Smooth muscle cell (in vitro differentiated cells): ENCODE measurements at regions not wholly inside any gene's neighbourhood (a gene's known extent, or its start where the extent isn't known, plus 50 kb on each side); places are given as distances from the start of the nearest gene placed in this dataset.

Experiments used
- DNase-seq: peaks from one replicate; lab custom pipeline; 2025; ENCODE audit not compliant: unreplicated experiment; lab: John Stamatoyannopoulos, UW
- H2AFZ ChIP-seq: fragments of 200-600 bp; sonication (generic); 2 replicates; pipeline ENCODE4 v1.6.0; 2016; ENCODE audit warnings: antibody characterized with exemption, low read depth, mild to moderate bottlenecking
- H3F3A ChIP-seq: fragments of 200-600 bp; sonication (generic); 2 replicates; pipeline ENCODE4 v1.6.0; 2017; ENCODE audit warnings: antibody characterized with exemption, low read depth
- H3K27ac ChIP-seq: fragments of 200-600 bp; sonication (generic); 2 replicates; pipeline ENCODE4 v1.5.1; 2016; ENCODE audit warnings: low read depth, mild to moderate bottlenecking
- H3K27me3 ChIP-seq: fragments of 200-600 bp; sonication (generic); 2 replicates; pipeline ENCODE4 v1.6.1; 2016; ENCODE audit warnings: low read depth, mild to moderate bottlenecking
- H3K36me3 ChIP-seq: fragments of 200-600 bp; sonication (generic); 2 replicates; pipeline ENCODE4 v1.5.1; 2016; ENCODE audit warnings: low read depth
- H3K4me1 ChIP-seq: fragments of 200-600 bp; sonication (generic); 2 replicates; pipeline ENCODE4 v1.5.1; 2016; ENCODE audit warnings: low read depth
- H3K4me2 ChIP-seq: fragments of 200-600 bp; sonication (generic); 2 replicates; pipeline ENCODE4 v1.6.0; 2016; ENCODE audit warnings: mild to moderate bottlenecking
- H3K4me3 ChIP-seq: fragments of 200-600 bp; sonication (generic); 2 replicates; pipeline ENCODE4 v1.5.1; 2016; ENCODE audit warnings: mild to moderate bottlenecking
- H3K79me2 ChIP-seq: fragments of 200-600 bp; sonication (generic); 2 replicates; pipeline ENCODE4 v1.6.0; 2016; ENCODE audit warnings: low read depth, mild to moderate bottlenecking
- H3K9ac ChIP-seq: fragments of 200-600 bp; sonication (generic); 2 replicates; pipeline ENCODE4 v1.6.0; 2016; ENCODE audit warnings: low read depth
- H3K9me3 ChIP-seq: fragments of 200-600 bp; sonication (generic); replicated peaks from 2 replicates; pipeline ENCODE4 v1.5.1; 2016; ENCODE audit warnings: low read depth
- H4K20me1 ChIP-seq: fragments of 200-600 bp; sonication (generic); 2 replicates; pipeline ENCODE4 v1.6.0; 2016; ENCODE audit warnings: low read depth
- CTCF ChIP-seq: fragments of 200-600 bp; sonication (generic); IDR thresholded peaks from 2 replicates; pipeline ENCODE4 v1.5.1; 2017; ENCODE audit warnings: borderline replicate concordance, mild to moderate bottlenecking, antibody characterized with exemption; ENCODE audit not compliant: insufficient read depth, poor library complexity, severe bottlenecking
- WGBS: methylation state at CpG from one replicate; pipeline ENCODE4 v1.1.7; 2016; ENCODE audit warnings: low lambda C conversion rate; 5-methylcytosine and 5-hydroxymethylcytosine counted together

- H3K4me2 ChIP-seq = no peak overlapping the region
- H3K4me1 ChIP-seq = no peaks in the 10 kb centered on the region
- no peak overlapping the region for H3K4me3 ChIP-seq
- peak overlapping the region; percentile 16 for H2AFZ ChIP-seq
- H3K36me3 ChIP-seq = no peaks in the 10 kb centered on the region
- WGBS = 59% methylated on average over 5 of the region's 5 CpGs
- H3K27ac ChIP-seq = no peak overlapping the region
- H3K79me2 ChIP-seq = no peaks in the 10 kb centered on the region
- no peaks in the 10 kb centered on the region for H3K27me3 ChIP-seq
- H3F3A ChIP-seq = no peaks in the 10 kb centered on the region
- no peak for DNase-seq
- H3K9ac ChIP-seq = no peak overlapping the region
- no peaks in the 10 kb centered on the region for H4K20me1 ChIP-seq
- H3K9me3 ChIP-seq = no peaks in the 10 kb centered on the region
- no peak for TF ChIP-seq CTCF
Measured at GRCh38 chr9:75657015-75657414, 233.5 kb upstream of the PCSK5 start.

- no peak for TF ChIP-seq CTCF
- no peaks in the 10 kb centered on the region for H3F3A ChIP-seq
- no peaks in the 10 kb centered on the region for H3K79me2 ChIP-seq
- H3K27me3 ChIP-seq = no peaks in the 10 kb centered on the region
- DNase-seq = no peak
- H3K4me1 ChIP-seq = no peaks in the 10 kb centered on the region
- H3K4me2 ChIP-seq = peak overlapping the region; percentile 36
- no peak overlapping the region for H2AFZ ChIP-seq
- no peaks in the 10 kb centered on the region for H4K20me1 ChIP-seq
- H3K9ac ChIP-seq = no peak overlapping the region
- no peak overlapping the region for H3K4me3 ChIP-seq
- H3K36me3 ChIP-seq = no peaks in the 10 kb centered on the region
- H3K27ac ChIP-seq = peak overlapping the region; percentile 29
- no peaks in the 10 kb centered on the region for H3K9me3 ChIP-seq
- WGBS = 27% methylated on average over 9 of the region's 9 CpGs
Measured at GRCh38 chr9:75658301-75658905, 232.1 kb upstream of the PCSK5 start.

- no peaks in the 10 kb centered on the region for H4K20me1 ChIP-seq
- H3K79me2 ChIP-seq = no peaks in the 10 kb centered on the region
- WGBS = 97% methylated on average over 4 of the region's 4 CpGs
- no peak overlapping the region for H3K4me3 ChIP-seq
- no peak for TF ChIP-seq CTCF
- DNase-seq = no peak
- H3K4me1 ChIP-seq = no peaks in the 10 kb centered on the region
- H3K36me3 ChIP-seq = no peaks in the 10 kb centered on the region
- H2AFZ ChIP-seq = no peak overlapping the region
- H3K9me3 ChIP-seq = no peaks in the 10 kb centered on the region
- no peak overlapping the region for H3K27ac ChIP-seq
- H3F3A ChIP-seq = no peaks in the 10 kb centered on the region
- no peak overlapping the region for H3K4me2 ChIP-seq
- peaks cover 4% of the 10 kb centered on the region for H3K27me3 ChIP-seq
- no peak overlapping the region for H3K9ac ChIP-seq
Measured at GRCh38 chr9:75664597-75664996, 225.9 kb upstream of the PCSK5 start.

- H3K36me3 ChIP-seq = no peaks in the 10 kb centered on the region
- TF ChIP-seq CTCF = no peak
- H3K9me3 ChIP-seq = no peaks in the 10 kb centered on the region
- no peaks in the 10 kb centered on the region for H3K79me2 ChIP-seq
- 75% methylated on average over 10 of the region's 10 CpGs for WGBS
- H4K20me1 ChIP-seq = no peaks in the 10 kb centered on the region
- peaks cover 11% of the 10 kb centered on the region for H3K4me1 ChIP-seq
- H2AFZ ChIP-seq = no peak overlapping the region
- no peak overlapping the region for H3K9ac ChIP-seq
- peaks cover 4% of the 10 kb centered on the region for H3K27me3 ChIP-seq
- no peak for DNase-seq
- no peak overlapping the region for H3K4me3 ChIP-seq
- no peak overlapping the region for H3K4me2 ChIP-seq
- H3F3A ChIP-seq = no peaks in the 10 kb centered on the region
- H3K27ac ChIP-seq = no peak overlapping the region
Measured at GRCh38 chr9:75666856-75667554, 223.5 kb upstream of the PCSK5 start.
